ENCODE measurements at regions not wholly inside any gene's neighbourhood (a gene's known extent, or its start where the extent isn't known, plus 50 kb on each side); places are given as distances from the start of the nearest gene placed in this dataset.

GRCh38 chr10:23693925-23694324 lies 255.1 kb downstream of the OTUD1 start:
- TF ChIP-seq, protein P1, sequence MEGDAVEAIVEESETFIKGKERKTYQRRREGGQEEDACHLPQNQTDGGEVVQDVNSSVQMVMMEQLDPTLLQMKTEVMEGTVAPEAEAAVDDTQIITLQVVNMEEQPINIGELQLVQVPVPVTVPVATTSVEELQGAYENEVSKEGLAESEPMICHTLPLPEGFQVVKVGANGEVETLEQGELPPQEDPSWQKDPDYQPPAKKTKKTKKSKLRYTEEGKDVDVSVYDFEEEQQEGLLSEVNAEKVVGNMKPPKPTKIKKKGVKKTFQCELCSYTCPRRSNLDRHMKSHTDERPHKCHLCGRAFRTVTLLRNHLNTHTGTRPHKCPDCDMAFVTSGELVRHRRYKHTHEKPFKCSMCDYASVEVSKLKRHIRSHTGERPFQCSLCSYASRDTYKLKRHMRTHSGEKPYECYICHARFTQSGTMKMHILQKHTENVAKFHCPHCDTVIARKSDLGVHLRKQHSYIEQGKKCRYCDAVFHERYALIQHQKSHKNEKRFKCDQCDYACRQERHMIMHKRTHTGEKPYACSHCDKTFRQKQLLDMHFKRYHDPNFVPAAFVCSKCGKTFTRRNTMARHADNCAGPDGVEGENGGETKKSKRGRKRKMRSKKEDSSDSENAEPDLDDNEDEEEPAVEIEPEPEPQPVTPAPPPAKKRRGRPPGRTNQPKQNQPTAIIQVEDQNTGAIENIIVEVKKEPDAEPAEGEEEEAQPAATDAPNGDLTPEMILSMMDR (IDR thresholded peaks at IDR 0.05; ENCODE audit: low read depth, low read length), result no peak
- no peak for TF ChIP-seq EZH2phosphoT487 (IDR thresholded peaks at IDR 0.05; ENCODE audit: low read depth)
